DOHH2 (cell line): ENCODE measurements at regions not wholly inside any gene's neighbourhood (a gene's known extent, or its start where the extent isn't known, plus 50 kb on each side); places are given as distances from the start of the nearest gene placed in this dataset.

Source experiments
- CTCF ChIP-seq: fragments of 200-600 bp; sonication (generic); IDR thresholded peaks from one replicate; pipeline ENCODE4 v1.5.1; 2014; ENCODE audit warnings: antibody characterized with exemption, mild to moderate bottlenecking, low read depth, low read length; ENCODE audit not compliant: poor library complexity, severe bottlenecking
- EZH2phosphoT487 ChIP-seq: fragments of 200-600 bp; sonication (generic); IDR thresholded peaks from 2 replicates; pipeline ENCODE4 v1.6.1; 2017; ENCODE audit warnings: borderline replicate concordance, mild to moderate bottlenecking, antibody characterized with exemption, low read length, moderate library complexity, mixed read lengths

- TF ChIP-seq CTCF (no peak), EZH2phosphoT487 (no peak)
Observed at GRCh38 chr7:130874071-130874915, 140.3 kb upstream of the KLF14 start.
